ENCODE measurements at regions not wholly inside any gene's neighbourhood (a gene's known extent, or its start where the extent isn't known, plus 50 kb on each side); places are given as distances from the start of the nearest gene placed in this dataset.

DNA sequence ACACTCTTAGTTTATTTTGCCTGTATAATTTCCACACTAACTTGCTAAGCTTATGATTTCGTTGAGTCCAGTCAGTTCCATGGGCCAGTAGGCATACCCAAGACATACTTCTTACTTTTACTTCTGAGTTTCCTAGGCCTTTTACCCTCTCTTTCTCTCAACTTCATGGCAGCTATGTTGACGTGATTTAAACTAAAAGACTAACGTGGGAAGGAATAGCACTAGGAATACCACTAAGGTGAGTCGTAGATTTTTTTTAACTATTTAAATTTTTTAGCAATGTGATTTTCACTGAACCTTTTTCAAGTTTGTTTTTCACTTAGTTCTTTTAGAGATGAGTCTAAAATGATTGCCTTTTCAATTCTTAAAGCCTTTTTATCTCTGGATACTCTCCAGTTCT lies 793.5 kb upstream of the NOVA1 start:
- no peak for TF ChIP-seq EZH2 (IDR thresholded peaks at IDR 0.05)
- no peak for TF ChIP-seq POLR2AphosphoS5 (IDR thresholded peaks at IDR 0.05; ENCODE audit: borderline replicate concordance, low read depth, low read length)
